Calu3 (cell line): ENCODE measurements at regions not wholly inside any gene's neighbourhood (a gene's known extent, or its start where the extent isn't known, plus 50 kb on each side); places are given as distances from the start of the nearest gene placed in this dataset.
A peak's percentile ranks its signal among the peaks of the same experiment; 100 is the strongest.
"Not testable (repeated sequence)": the region's sequence is repeated elsewhere in the genome, so short reads cannot be mapped to it uniquely, and the experiment has no call there.

Experiments
- BruUV-seq: library from RNA; stranded (reverse); fragments of 400-500 nt; replicated peaks from 2 replicates; lab custom pipeline; 2021; lab: Mats Ljungman, UMichigan
- CTCF ChIA-PET: fragments of 300-600 bp; sonication (Branson Sonifier 250); formaldehyde crosslinking; loops from one replicate; lab custom pipeline; 2022; ENCODE audit warnings: antibody characterized with exemption; lab: Charles Lee
- DNase-seq: peaks from one replicate; pipeline ENCODE4 v3.0.0; 2022
- H3K27ac Mint-ChIP-seq: one replicate; pipeline ENCODE4 v1.8.0; 2022; ENCODE audit warnings: mixed read lengths; ENCODE audit not compliant: unreplicated experiment
- H3K27me3 Mint-ChIP-seq: one replicate; pipeline ENCODE4 v1.8.0; 2022; ENCODE audit warnings: mixed read lengths; ENCODE audit not compliant: unreplicated experiment
- H3K36me3 Mint-ChIP-seq: one replicate; pipeline ENCODE4 v1.8.0; 2022; ENCODE audit warnings: mild to moderate bottlenecking, moderate library complexity, mixed read lengths; ENCODE audit not compliant: insufficient read depth, unreplicated experiment
- H3K4me1 Mint-ChIP-seq: one replicate; pipeline ENCODE4 v1.8.0; 2022; ENCODE audit warnings: mild to moderate bottlenecking, low read depth, mixed read lengths; ENCODE audit not compliant: unreplicated experiment
- H3K4me3 Mint-ChIP-seq: one replicate; pipeline ENCODE4 v1.8.0; 2022; ENCODE audit warnings: mild to moderate bottlenecking, low read depth, moderate library complexity, mixed read lengths; ENCODE audit not compliant: unreplicated experiment
- H3K9me3 Mint-ChIP-seq: one replicate; pipeline ENCODE4 v1.8.0; 2022; ENCODE audit warnings: low read depth, mixed read lengths; ENCODE audit not compliant: unreplicated experiment
- intact Hi-C: fragments of 100-400 bp; cut with micrococcal nuclease; formaldehyde crosslinking; loops from one replicate; pipeline ENCODE4 v1.10.0; 2022; ENCODE audit not compliant: unreplicated experiment
- TF ChIP-seq, protein P1 (sequence below): fragments of 200-600 bp; IDR thresholded peaks from one replicate; pipeline ENCODE4 v1.8.0; 2022; ENCODE audit warnings: antibody characterized with exemption; ENCODE audit not compliant: unreplicated experiment

DNA sequence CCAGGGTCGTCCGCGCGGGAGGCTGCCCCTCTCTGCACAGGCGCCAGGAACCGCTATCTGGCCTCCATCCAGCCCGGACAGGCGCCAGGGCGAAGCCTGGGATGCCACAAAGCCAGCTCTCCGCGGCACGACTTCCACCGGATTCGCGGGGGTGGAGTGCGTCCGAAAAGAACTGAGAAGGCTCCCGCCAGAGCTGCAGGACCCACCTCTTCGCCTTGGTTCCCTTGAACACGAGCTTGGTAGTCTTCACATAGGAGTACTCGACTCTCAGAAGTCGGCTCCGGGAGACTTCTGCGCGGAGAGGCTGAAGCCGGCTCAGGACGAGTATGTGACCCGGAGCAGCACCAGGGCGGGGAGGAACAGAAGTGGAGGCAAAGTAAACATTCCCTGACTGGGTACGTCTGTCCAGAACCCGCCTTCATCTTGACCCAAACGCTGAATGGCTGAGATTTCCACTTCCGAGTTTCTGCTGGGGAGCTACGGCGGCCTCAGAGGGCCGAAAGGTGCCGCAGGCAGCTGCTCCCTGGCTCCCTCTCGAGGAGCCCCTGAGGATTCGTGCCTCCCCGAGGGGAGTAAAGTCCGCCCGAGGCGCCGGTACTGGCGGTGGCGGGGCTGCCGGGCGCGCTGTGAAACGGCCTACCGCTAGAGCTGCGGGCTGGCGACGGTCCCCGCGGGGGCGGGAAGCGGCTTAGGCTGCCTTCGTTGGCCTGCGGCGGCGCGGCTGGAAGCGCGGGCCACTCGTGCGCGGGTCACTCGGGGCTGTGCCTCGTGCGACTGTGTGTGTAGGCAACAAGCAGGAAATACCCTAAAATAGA is 2654.9 kb upstream of the DEFB115 start:
- BruUV-seq, H3K4me1 Mint-ChIP-seq, H3K27me3 Mint-ChIP-seq, H3K9me3 Mint-ChIP-seq, intact Hi-C loops: not testable (repeated sequence)
- TF ChIP-seq, protein P1, sequence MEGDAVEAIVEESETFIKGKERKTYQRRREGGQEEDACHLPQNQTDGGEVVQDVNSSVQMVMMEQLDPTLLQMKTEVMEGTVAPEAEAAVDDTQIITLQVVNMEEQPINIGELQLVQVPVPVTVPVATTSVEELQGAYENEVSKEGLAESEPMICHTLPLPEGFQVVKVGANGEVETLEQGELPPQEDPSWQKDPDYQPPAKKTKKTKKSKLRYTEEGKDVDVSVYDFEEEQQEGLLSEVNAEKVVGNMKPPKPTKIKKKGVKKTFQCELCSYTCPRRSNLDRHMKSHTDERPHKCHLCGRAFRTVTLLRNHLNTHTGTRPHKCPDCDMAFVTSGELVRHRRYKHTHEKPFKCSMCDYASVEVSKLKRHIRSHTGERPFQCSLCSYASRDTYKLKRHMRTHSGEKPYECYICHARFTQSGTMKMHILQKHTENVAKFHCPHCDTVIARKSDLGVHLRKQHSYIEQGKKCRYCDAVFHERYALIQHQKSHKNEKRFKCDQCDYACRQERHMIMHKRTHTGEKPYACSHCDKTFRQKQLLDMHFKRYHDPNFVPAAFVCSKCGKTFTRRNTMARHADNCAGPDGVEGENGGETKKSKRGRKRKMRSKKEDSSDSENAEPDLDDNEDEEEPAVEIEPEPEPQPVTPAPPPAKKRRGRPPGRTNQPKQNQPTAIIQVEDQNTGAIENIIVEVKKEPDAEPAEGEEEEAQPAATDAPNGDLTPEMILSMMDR: peak; percentile 81
- H3K27ac Mint-ChIP-seq: peak overlapping the region; percentile 10
- peak overlapping the region; percentile 70 for H3K4me3 Mint-ChIP-seq
- CTCF ChIA-PET: interaction anchor here (0.6 kb wide), 1 partner anchor 22 kb away, joined by 4 read pairs; no protein-coding TSS in a partner anchor
- DNase-seq: peak; percentile 88
- peaks cover 18% of the 10 kb centered on the region for H3K36me3 Mint-ChIP-seq

DNA sequence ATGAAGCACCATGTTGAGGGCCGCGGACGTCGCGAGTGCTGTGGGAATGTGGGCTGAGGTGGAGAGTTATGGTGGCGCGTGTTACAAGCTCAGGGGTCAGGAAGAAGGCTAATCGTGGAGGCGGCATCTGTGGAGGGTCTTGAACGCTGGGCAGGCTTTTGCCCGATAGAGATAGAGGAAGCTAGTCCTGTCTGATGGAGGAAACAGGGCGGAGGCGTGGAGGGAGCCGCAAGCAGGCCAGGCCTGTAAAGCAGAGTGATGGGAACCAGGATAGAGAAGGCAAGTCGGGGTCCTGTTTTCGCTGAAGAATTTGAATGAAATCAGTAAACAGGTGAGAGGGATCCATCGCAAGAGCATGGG is 2654.3 kb upstream of the DEFB115 start:
- BruUV-seq, H3K9me3 Mint-ChIP-seq, DNase-seq, H3K4me1 Mint-ChIP-seq, intact Hi-C loops, H3K27me3 Mint-ChIP-seq: not testable (repeated sequence)
- peak overlapping the region; percentile 70 for H3K4me3 Mint-ChIP-seq
- H3K36me3 Mint-ChIP-seq: peaks cover 18% of the 10 kb centered on the region
- CTCF ChIA-PET: interaction anchor here (0.6 kb wide), 1 partner anchor 22 kb away, joined by 4 read pairs; no protein-coding TSS in a partner anchor
- H3K27ac Mint-ChIP-seq: peak overlapping the region; percentile 10

DNA sequence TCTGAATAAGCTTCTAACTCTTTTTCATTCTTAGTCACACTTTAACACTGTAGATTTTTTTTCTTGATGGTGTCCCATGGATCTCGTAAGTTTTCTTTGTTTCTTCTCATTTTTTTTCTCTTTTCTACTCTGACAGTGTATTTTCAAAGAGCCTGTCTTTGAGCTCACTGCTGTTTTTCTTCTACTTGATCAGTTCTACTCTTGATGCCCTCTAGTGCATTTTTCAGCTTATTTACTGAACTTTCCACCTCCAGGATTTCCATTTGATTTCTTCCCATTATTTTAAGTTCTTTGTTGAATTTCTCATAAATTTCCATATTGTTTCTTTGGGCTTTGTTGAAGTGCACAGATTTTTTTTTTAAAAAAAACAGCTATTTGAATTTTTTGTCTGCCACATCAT is 2641.1 kb upstream of the DEFB115 start:
- H3K36me3 Mint-ChIP-seq: no peaks in the 10 kb centered on the region
- no peak overlapping the region for H3K27ac Mint-ChIP-seq
- BruUV-seq: no TSS peak
- DNase-seq: no peak
- peaks cover 18% of the 10 kb centered on the region for H3K9me3 Mint-ChIP-seq
- H3K4me3 Mint-ChIP-seq: no peak overlapping the region
- CTCF ChIA-PET: no interaction called here
- TF ChIP-seq, protein P1: no peak
- H3K27me3 Mint-ChIP-seq: no peaks in the 10 kb centered on the region
- intact Hi-C loops: no loop called here
- H3K4me1 Mint-ChIP-seq: no peaks in the 10 kb centered on the region

DNA sequence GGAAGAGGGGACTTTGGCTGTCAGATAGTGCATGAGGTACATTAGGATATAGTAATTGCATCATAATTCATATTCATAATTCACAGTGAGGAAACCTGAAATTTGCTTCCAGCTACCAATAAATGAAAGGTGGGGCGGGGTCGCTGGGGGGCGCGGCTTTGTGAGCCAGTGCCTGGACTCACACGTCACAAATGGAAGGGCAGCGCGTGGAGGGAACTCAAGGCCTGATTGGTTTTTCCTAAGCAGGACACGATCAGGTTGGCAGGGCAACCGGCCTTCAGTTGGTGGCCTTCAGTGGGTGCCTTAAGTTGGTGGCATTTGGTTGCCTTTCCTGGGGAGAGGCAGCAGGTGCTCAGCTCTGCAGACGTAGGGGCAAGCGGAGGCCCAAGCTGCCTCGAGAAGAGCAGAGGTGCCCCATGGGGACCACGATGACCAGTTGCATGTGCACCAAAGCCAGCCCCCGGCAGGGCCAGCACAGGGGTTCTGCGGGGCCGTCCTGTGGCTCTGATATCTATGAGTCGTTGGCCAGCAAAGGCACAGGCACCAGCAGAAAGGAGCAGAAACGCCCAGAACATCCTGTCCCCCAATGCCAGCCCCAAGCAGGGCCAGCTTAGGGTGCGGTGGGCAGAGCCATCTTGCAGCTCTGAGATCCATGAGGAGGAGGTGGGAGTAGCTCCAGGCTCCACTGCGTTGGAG is 2637.4 kb upstream of the DEFB115 start:
- H3K27me3 Mint-ChIP-seq, intact Hi-C loops, CTCF ChIA-PET, H3K27ac Mint-ChIP-seq, DNase-seq, H3K4me3 Mint-ChIP-seq, H3K4me1 Mint-ChIP-seq, H3K36me3 Mint-ChIP-seq, BruUV-seq: not testable (repeated sequence)
- H3K9me3 Mint-ChIP-seq: peaks cover 11% of the 10 kb centered on the region

DNA sequence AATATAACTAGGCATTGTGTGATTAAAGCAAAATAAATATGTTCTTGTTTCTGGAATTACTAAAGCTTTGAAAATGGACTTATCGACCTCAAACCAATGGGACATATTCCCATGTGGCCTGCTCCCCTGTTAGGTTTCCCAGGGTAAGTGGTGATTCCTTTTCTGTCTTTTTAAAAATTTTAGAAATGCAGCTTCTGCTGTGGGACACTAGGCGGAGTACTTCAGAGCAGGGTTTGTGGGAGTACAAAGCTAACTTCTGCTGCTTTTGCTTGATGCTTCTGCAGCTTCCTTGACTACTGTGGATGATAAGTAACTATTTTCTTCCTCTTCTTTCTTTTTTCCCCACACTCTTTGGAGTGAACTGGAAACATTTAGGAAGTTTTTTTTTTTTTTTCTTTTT is 2632.4 kb upstream of the DEFB115 start:
- intact Hi-C loops, H3K4me1 Mint-ChIP-seq, DNase-seq, H3K36me3 Mint-ChIP-seq, BruUV-seq, H3K27me3 Mint-ChIP-seq, H3K9me3 Mint-ChIP-seq, H3K4me3 Mint-ChIP-seq, H3K27ac Mint-ChIP-seq: not testable (repeated sequence)
- CTCF ChIA-PET: interaction anchor here (0.7 kb wide), 1 partner anchor 22 kb away, joined by 4 read pairs; no protein-coding TSS in a partner anchor

DNA sequence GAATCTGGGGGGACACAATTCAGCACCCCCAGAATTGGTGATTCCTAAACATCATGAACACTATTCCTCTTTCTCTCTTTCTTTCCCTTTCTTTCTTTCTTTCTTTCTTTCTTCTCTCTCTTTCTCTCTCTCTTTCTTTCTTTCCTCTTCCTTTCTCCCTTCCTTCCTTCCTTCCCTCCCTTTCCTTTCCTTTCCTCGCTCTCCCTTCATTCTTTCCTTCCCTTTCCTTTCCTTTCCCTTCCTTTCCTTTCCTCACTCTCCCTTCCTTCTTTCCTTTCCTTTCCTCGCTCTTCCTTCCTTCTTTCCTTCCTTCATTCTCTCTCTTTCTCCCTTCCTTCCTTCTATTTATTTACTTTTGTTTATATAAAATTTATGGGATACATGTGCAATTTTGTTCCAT is 2616.6 kb upstream of the DEFB115 start:
- H3K36me3 Mint-ChIP-seq, CTCF ChIA-PET, DNase-seq: not testable (repeated sequence)

More for the DNA sequence above, 2616.6 kb upstream of the DEFB115 start:
- H3K4me3 Mint-ChIP-seq, H3K27ac Mint-ChIP-seq, BruUV-seq, H3K4me1 Mint-ChIP-seq, intact Hi-C loops, H3K9me3 Mint-ChIP-seq: not testable (repeated sequence)
- peaks cover 12% of the 10 kb centered on the region for H3K27me3 Mint-ChIP-seq
